GM18505 (cell line): ENCODE measurements at regions not wholly inside any gene's neighbourhood (a gene's known extent, or its start where the extent isn't known, plus 50 kb on each side); places are given as distances from the start of the nearest gene placed in this dataset.
"Not testable (repeated sequence)": the region's sequence is repeated elsewhere in the genome, so short reads cannot be mapped to it uniquely, and the experiment has no call there.

Experiments used
- ATAC-seq: cut with Tn5 transposase; IDR thresholded peaks from one replicate; pipeline ENCODE4 v1.9.1; 2021; ENCODE audit not compliant: unreplicated experiment
- POLR2A ChIP-seq: IDR thresholded peaks from 4 replicates; pipeline ENCODE4 v1.6.1; 2011; ENCODE audit warnings: borderline replicate concordance; ENCODE audit not compliant: insufficient read depth, insufficient read length; ENCODE audit errors: extremely low read depth

DNA sequence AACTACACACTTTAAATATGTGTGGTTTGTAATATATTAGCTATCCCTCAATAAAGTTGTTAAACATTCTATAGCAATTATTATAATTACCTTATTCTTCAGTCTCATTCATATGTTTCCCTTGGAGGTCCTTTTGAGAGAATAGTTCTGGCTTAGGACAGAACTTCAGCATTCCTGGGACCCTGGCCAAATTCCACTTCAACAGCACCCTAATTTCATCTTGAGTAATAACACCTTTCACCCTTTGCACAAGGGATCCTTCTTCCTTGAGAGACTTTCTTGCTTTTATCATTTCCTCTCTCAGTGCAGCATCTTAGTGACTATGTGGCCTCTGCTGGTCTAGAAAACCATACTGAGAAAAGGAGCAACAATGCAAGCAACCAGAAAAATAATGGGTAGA, 255.9 kb downstream of the C11orf87 start:
- no peak for TF ChIP-seq POLR2A
- no peak for ATAC-seq

DNA sequence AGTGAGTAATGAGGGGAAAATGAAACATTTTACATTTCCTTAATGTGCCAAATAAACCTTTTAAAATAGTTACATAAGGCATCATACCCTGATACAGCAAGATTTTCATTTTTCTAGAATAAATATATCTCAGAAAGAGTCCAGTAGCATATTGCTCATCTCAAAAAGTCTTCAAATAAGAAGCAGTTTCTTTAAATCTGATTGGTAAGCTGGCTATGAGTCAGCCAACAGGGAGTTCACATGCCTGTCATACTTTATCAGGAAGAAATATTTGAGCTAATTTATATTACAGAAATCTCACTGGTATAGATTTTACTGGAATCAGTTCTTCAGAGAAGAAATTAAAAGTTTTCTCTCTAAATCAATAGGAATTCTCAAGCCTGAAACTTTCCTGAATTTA, 258.1 kb downstream of the C11orf87 start:
- no peak for TF ChIP-seq POLR2A
- no peak for ATAC-seq

DNA sequence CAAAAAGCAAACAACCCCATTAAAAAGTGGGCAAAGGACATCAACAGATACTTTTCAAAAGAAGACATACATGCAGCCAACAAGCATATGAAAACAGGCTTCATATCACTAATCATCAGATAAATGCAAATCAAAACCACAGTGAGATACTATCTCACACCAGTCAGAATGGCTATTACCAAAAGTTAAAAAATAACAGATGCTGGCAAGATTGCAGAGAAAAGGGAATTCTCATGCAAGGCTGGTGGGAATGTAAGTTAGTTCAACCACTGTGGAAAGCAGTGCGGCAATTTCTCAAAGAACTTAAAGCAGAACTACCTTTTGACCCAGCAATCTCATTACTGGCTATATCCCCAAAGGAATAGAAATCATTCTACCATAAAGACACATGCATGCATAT, 260.8 kb downstream of the C11orf87 start:
- not testable (repeated sequence) for ATAC-seq

DNA sequence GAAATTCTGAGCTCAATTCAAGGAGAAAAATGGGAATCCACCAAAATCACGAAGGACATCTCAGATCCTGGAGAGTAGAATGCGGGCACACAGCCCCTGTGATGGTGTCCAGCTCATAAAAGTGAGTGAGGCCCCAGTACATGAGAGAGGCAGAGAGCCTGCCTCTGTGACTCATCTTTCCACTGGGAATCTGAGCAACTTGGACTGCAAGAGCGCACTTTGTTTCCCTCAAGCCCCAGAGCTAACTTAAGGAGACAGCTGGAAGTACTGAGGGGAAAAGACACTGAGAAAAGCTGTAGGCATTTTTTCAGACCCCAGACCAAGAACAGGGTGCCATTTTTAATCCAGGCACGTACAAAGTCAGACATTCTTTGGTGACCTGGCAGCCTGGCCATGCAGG, 273.7 kb downstream of the C11orf87 start:
- ATAC-seq: no peak

DNA sequence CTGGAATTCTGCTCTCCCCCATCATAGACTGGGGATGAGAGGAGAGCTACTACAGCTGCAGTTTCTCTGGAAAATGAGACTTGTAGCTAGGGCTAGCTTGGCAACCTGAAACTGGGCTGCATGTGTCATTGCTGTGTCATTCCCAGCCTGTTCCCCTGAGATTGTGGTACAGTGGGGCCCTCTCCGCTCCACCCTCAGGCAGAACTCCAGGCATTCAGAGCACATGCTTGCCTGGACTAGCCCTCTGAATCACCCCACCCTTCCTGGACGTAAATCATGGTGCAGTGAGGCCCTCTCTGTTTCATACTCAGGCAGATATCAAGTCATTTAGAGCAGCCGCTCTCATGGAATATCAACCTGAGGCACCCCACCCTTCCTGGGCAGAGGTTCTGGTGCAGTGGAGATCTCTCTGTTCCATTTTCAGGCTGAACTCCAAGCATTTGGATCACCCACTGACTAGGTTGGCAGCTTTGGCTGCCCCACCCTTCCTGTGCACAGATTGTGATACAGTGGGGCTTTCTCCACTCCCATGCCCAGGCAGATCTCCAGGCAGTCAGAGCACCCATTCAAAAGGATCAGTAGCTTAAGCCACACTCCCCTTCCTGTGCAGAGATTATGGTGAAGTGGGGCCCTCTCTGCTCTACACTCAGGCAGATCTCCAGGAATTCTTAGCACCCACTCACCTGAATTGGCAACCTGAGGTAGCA, 274.4 kb downstream of the C11orf87 start:
- ATAC-seq: no peak
- TF ChIP-seq POLR2A: no peak

More for the DNA sequence above, 273.7 kb downstream of the C11orf87 start:
- TF ChIP-seq POLR2A: no peak

DNA sequence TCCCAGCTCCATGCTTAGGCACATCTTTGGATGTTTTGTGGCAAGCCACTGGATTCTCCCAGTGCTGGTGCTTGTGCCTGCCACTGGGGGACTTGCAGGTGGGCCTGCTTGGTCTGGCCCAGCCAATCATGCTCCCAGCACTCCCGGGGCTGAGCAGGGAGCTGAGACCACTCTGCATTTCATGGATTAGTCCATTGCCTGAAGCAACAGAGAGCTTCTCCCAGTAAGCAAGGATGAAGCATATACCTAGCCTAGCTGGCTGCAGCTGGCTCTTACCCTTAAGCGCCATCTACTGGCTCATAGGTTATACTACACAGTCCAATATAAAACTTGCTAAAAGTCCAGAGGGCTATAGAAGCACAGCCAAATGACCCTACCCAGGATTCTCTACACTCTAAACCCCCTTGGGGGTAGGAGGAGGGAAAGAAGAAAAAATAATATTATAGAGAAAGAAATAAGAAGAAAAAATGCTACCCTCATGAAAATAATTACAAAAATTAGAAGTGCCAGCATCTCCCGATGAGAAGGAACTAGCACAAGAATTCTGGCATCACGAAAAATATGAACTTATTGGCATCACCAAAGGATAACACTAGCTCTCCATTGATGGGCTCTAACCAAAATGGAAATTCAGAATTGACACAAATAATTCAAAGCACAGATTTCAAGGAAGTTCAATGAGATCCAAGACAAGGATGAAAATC, 275.3 kb downstream of the C11orf87 start:
- TF ChIP-seq POLR2A: no peak

DNA sequence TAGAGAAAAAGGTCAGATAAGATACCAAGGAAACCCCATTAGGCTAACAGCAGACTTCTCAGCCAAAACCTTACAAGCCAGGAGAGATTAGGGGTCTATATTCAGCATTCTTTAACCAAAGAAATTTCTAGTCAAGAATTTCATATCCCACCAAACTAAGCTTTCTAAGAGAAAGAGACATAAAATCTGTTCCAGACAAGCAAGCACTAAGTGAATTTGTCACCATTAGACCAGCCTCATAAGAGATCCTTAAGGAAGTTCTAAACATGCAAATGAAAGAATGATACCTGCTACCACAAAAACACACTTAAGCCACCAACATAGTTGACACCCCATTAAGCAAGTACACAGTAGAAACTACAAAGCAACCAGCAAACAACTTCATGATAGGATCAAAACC, 276.2 kb downstream of the C11orf87 start:
- no peak for TF ChIP-seq POLR2A
- ATAC-seq: no peak

More for the DNA sequence above, 275.3 kb downstream of the C11orf87 start:
- ATAC-seq: no peak

DNA sequence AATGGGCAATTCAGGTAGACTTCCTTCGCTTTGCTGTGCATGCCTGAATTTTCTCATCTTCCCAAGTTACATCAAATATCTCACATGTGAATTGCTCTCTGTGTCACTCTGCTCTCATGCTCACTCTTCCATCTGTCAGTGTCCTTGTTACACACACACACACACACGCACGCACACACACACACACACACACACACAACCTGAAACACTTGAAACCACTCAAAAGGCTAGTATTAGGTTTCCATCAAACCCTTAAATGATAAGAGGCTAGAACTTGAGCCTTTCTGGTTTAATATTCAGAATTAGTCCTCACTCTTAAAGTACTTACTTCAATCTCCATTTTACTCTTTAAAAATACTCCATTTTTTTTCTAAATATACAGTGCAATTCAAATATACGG, 282.4 kb downstream of the C11orf87 start:
- no peak for TF ChIP-seq POLR2A
- ATAC-seq: no peak

DNA sequence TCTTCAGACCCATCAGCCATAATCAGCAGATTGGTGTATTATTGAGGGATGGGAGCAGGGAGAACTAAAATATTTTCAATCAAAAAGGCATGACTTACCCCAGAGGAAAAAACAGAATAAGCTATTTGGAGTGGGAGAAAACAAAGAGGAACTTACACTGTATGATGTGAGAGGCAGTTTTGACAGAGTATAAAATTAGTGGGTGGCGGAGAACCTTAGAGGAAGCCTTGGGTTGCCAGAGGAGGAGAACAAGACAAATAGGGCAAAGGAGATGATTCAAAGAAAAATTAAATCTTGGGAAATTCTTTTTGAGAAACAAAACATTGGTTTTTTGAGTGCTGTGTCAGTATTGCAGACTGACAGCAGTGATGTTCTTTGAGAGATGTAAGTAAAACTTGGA, 285.0 kb downstream of the C11orf87 start:
- TF ChIP-seq POLR2A: no peak
- no peak for ATAC-seq

DNA sequence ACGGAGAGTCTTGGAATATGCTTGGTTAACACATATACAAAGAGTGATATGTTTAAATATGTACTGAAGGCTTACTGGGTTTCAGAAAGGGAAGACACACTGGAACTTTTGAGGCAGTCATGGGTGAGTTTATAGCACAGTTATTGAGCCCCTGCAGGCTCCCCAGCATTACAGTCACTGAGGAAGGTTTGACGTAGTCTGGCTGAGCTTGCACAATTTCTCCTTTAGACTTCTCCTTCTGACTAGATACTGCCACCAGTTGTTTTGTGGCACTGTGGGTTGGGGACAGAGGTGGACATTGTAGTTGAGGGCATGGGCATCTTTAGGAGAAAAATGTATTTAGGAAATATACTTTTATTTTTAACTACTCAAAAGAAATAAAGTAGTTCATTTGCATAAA, 285.4 kb downstream of the C11orf87 start:
- no peak for TF ChIP-seq POLR2A
- ATAC-seq: no peak

DNA sequence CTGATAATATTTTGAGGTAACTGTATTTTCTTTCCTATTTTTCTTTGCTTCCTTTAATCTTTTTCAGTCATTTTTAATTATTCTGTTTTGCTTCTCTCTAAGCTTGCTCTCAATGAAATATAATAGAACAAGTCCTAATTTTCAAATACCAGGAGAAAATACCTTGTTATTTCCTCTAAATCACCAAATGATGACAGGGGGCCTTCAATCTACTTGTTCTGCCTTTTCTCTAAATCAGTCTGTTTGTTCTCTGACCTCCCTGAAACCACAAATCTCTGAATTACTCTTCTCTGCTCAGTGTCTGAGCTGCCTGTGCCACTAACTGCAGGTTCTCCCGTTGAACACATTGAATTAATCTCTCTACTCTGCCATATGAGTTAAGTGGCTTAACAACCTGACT, 286.2 kb downstream of the C11orf87 start:
- no peak for ATAC-seq
- TF ChIP-seq POLR2A: no peak

DNA sequence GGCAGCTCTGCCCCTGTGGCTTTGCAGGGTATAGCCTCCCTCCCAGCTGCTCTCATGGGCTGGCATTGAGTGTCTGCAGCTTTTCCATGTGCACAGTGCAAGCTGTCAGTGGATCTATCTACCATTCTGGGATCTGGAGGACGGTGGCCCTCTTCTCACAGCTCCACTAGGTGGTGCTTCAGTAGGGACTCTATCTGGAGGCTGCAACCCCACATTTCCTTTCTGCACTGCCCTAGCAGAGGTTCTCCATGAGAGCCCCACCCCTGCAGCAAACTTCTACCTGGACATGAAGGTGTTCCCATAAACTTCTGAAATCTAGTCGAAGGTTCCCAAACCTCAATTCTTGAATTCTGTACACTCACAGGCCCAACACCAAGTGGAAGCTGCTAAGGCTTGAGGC, 292.5 kb downstream of the C11orf87 start:
- ATAC-seq: not testable (repeated sequence)

DNA sequence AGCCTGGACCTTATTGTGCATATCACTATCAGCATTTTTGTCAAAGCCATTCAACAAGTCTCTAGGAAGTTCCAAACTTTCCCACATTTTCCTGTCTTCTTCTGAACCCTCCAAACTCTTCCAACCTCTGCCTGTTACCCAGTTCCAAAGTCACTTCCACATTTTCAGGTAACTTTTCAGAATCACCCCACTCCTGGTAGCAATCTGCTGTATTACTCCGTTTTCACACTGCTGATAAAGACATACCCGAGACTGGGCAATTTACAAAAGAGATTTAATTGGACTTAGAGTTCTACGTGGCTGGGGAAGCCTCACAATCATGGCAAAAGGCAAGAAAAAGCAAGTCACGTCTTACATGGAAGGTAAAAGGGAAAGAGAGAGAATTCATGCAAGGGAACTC, 293.4 kb downstream of the C11orf87 start:
- ATAC-seq: not testable (repeated sequence)

DNA sequence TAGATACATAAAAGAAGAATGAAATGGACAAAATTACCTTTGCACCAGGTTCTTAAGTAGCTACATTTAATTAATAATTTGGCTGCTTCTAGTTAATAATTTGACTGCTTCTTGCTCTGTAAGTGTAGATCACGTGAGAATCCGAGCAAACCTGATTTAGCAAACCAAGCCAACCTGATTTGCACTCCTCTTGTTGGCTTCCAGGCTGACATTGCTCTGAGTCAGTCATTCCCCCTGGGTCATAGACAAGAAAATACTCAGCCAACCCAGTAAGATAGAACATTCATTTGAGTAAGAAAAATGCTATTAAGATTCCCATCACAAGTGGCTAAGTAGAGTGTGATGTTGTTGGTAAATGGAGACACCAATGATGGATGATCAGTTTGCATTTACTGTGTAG, 304.1 kb downstream of the C11orf87 start:
- TF ChIP-seq POLR2A: no peak
- ATAC-seq: no peak

DNA sequence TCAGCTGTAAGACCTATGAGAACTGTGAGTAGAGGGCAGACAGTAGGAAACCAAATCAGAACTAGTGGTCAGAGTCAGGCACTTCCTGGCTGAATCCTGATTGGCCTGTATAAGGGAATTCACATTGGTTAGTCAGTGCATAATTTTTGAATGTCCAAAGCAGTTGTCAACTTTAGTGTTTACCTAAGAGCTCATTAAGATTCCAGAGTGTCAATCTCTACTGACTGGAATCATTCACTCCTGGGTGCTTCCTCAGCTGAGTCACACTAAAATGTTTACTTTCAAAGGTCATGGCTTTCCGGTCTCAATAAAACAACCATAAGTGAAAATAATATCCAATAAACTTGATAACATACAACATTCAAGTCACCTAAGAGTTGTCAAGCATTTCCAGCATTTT, 306.1 kb downstream of the C11orf87 start:
- no peak for ATAC-seq
- TF ChIP-seq POLR2A: no peak

DNA sequence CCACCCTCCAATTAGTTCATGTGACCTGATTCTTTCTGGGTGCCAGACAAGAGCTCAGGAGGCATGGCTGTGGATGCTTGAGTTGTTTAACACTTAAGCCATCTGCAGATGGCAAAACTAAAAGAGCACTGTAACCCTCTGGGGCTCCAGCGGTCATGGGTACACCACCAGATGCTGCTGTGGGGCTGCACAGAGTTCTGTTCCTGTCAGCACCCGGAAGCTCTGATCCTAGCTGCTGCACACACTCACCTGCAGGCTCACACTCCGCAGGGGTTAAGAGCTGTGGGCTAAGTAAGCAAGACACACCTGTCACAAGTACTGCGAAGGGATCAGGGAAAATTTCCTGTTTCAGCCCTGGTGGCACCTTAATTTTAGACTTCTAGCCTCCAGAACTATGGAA, 307.8 kb downstream of the C11orf87 start:
- no peak for ATAC-seq
- TF ChIP-seq POLR2A: no peak
